GM21526 (cell line): ENCODE measurements at regions not wholly inside any gene's neighbourhood (a gene's known extent, or its start where the extent isn't known, plus 50 kb on each side); places are given as distances from the start of the nearest gene placed in this dataset.

Experiments used
- ATAC-seq: cut with Tn5 transposase; IDR thresholded peaks from one replicate; pipeline ENCODE4 v1.9.1; 2021; ENCODE audit warnings: moderate library complexity; ENCODE audit not compliant: unreplicated experiment, low FRiP score

DNA sequence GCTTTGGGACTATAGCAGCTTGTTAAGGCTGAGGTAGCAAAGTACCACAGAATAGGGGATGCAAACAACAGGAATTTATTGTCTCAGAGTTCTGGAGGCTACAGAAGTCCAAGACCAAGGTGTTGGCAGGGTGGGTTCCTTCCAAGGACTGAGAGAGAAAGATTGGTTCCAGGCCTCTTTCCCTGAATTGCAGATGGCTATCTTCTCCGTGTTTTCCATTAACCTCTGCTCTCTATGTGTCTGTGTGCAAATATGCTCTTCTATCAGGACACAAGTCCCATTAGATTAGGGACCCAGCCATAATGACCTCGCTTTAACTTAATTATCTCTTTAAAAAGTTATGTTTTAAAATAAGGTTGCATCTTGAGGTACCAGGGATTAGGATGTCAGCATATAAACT lies 1732.9 kb upstream of the SLC10A2 start:
- ATAC-seq, result no peak

GRCh38 chr13:104798486-104798885 lies 1732.3 kb upstream of the SLC10A2 start:
- no peak for ATAC-seq

DNA sequence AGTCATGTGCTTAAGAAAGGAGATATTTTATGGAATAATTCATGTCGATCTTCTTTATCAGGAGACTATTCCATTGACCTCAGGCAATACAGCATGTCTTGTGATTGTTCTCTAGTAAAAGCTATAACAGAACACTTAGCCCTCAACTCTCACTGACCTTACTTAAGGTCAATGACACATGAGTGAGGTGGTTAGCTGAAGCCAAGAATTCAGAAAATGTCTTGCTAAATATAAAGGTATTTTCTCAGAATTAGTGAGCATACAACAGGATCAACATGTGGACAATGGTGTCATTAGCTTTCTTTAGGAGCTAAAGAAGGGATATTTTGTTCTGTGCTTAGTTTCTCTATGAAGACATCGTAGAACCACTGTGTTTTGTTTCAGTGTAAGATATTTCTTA lies 1730.4 kb upstream of the SLC10A2 start:
- no peak for ATAC-seq

DNA sequence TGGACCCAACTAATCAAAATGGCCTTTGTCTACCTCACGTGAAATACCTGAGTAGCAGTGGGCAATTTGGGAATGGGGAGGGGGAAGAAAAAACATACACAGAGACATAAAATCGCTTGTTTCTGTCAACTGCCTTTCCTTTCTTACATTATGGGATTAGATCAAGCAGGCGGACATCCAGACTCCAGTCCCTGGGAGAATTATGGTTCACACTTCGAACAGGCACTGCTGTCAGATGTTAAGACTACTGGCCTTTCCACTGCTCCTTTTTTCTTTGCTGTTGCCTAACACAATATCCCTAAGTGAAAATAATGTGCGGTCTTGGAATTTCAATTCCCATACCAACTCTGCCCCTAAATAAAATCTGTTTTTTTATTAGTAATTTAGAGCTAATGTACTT lies 1719.7 kb upstream of the SLC10A2 start:
- ATAC-seq, result no peak

- no peak for ATAC-seq
Observed at GRCh38 chr13:104784891-104785290, 1718.7 kb upstream of the SLC10A2 start.

DNA sequence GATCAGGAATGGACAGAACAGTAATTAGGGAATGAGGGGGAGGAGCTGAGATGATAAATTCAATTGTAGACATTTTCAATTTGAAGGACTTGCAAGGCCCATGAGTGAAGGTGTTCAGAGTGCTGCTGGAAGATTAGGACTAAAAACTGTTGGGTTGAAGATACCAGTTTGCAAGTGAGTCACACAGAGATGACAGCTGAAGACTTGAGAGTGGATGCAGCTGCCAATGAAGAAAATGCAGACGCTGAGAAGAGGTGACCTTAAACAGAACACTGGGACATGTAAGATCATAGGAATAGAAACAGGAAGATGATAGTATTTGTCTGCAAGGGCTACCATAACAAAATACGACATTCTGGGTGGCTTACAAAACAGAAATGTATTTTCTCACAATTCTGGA lies 1716.5 kb upstream of the SLC10A2 start:
- no peak for ATAC-seq

- no peak for ATAC-seq
Observed at GRCh38 chr13:104779311-104779993, 1713.2 kb upstream of the SLC10A2 start.

- ATAC-seq, result peak; percentile 68
Observed at GRCh38 chr13:104773775-104774174, 1707.6 kb upstream of the SLC10A2 start.

GRCh38 chr13:104769545-104769944 lies 1703.3 kb upstream of the SLC10A2 start:
- ATAC-seq, result no peak

DNA sequence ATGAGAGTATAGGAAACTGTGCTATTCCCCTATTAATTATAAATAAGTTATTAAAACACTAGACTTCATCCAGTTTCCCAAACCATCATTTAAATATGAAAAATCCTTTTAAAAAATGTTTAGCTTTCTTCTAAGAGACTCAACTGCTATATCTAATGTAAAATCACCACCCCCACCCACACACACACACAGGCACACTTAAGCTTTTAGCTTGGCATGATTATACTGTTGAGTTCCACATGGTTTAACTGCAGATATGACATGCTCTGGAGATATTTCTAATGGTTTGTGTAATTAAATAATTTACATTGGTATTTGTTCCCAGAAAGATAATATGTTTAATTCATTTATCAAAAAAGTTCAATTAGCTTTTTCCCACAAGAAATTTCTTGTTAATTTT lies 1700.1 kb upstream of the SLC10A2 start:
- ATAC-seq, result no peak

GRCh38 chr13:104764600-104764999 lies 1698.4 kb upstream of the SLC10A2 start:
- no peak for ATAC-seq

- ATAC-seq, result no peak
Observed at GRCh38 chr13:104759069-104759468, 1692.9 kb upstream of the SLC10A2 start.

- no peak for ATAC-seq
Observed at GRCh38 chr13:104757712-104758111, 1691.5 kb upstream of the SLC10A2 start.

GRCh38 chr13:104750377-104750776 lies 1684.2 kb upstream of the SLC10A2 start:
- ATAC-seq, result no peak

DNA sequence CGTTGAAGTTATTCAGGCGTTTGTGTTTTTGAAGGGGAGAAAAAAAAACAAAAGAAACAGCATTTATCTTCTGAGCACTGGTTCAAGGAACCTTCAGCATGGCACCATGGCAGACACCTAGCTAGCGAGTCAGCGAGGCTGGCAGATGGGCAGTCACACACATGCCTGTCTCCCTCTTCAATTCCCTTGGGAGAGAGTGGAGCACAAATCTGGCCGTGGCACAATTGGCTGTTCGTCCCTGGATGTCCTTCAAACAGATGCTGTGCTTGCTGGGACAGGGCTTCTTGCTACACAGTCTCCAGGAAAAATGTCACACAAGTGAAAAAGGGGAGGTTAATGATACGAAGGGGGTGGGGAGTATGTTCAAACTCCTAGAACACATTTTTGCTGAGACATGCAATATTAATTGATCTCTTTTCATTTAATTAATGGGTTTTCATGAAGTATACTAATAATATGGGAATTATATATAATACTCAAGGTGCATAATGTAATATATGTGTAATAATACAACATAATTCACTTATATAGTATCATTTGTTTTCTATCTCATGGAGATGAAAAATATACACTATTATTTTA lies 1674.5 kb upstream of the SLC10A2 start:
- no peak for ATAC-seq

DNA sequence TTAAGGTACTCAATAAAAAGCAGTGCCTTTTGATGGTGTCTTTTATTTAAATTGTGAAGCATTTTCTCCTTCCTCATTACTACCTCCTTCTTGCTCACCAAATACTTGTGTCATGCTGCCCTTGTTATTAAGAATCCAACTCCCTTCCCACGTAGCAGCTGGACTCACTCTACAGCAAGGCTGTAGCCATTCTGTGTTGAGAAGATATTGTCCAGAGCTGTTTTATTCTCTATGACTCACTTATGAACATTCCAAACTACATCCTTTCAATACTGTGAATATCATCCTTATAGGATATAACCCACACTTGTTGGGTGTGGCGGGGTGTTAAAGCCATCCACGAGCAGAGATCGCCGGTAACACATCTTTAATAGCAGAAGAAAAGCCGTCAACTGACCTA lies 1671.5 kb upstream of the SLC10A2 start:
- no peak for ATAC-seq

DNA sequence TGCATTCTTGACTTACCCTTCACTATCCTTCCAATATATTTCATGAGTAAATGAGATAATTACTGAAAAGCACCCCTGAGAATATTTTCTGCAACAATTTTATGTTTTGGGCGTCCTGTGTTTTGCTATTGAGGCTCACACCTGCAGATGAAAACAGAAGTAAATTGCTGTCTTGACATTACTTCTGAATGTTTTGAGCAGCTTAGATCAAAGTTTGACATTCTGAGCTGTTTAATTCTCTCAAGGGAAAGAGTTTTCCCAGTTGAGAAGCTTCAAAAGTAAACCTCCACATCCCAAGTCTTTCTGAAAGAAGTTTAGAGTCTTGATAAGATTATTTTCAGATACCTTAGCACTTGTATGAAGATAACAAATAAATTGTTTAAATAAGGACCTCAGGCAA lies 1667.2 kb upstream of the SLC10A2 start:
- ATAC-seq, result no peak

- ATAC-seq, result no peak
Observed at GRCh38 chr13:104715111-104715510, 1648.9 kb upstream of the SLC10A2 start.

GRCh38 chr13:104705031-104705750 lies 1639.0 kb upstream of the SLC10A2 start:
- no peak for ATAC-seq

- no peak for ATAC-seq
Observed at GRCh38 chr13:104701591-104701990, 1635.4 kb upstream of the SLC10A2 start.

DNA sequence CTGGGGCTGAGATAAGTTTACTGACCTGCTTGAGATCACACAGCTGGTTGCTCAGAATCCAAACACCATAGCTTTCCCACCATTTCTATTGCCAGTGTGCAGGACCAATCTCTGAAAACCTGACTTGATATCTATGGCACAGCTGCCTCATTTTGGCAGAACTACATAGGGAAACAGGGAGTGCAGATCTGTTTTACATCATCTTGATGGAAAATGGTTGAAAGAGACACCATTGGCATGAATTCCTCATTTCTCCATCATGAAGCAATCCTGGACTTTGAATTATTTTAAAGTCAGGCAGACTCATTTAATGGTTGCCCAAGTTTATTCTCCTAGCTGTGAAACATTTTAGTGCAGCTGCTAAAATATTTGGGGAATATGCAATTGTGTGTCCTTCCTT lies 1628.2 kb upstream of the SLC10A2 start:
- ATAC-seq, result no peak

GRCh38 chr13:104693126-104693525 lies 1626.9 kb upstream of the SLC10A2 start:
- no peak for ATAC-seq
